Bone marrow (tissue), 2 donors: ENCODE measurements at regions not wholly inside any gene's neighbourhood (a gene's known extent, or its start where the extent isn't known, plus 50 kb on each side); places are given as distances from the start of the nearest gene placed in this dataset.
"Not testable (repeated sequence)": the region's sequence is repeated elsewhere in the genome, so short reads cannot be mapped to it uniquely, and the experiment has no call there.

ENCODE experiments used
- DNase-seq, 2 donors: peaks; one replicate each; lab custom pipeline; 2025; lab: John Stamatoyannopoulos, UW

DNA sequence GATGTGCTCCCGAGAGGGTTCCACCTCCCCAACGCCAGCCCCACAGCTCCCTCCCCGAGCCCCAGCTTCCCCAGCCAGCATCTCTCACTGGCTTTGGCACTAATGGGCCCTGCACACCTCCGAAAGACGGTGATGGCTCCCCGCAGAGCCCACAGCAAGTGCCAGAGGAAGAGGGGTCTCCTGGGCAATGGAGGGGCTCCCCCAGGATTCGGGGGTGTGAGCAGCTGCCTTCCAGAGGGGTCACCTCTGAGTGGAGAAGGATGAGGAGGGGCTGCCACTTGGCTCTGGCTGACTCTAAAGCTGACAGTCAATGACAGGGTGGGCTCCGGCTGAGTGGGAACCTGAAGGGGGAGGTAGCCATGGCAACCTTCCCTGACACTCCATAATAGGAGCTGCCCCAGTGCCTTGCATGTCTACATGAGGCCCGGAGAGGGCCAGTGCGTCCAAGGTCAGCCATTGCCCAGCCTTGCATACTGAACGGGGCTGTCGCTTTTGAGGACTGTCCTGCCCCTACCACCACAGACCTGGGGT is 98.6 kb upstream of the SYT13 start:
- no peak for DNase-seq

DNA sequence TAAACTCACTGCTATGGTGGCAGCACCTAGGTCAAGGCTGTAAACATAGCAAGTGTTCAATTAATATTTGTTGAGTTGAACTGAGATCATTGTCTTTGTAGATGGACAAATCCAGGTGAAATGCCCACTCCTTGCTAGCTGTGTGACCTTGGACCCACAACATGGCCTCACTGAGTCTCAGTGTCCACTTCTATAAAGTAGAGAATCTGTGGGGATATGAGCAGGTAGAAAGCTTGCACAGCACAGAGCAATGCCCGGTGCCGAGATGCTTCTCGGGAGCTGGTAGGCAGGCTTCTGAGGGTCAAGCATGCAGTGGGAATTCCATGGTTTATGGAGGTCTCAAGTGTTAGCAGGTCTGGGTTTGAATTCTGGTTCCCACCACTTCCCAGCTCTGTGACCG is 97.9 kb upstream of the SYT13 start:
- DNase-seq = no peak

DNA sequence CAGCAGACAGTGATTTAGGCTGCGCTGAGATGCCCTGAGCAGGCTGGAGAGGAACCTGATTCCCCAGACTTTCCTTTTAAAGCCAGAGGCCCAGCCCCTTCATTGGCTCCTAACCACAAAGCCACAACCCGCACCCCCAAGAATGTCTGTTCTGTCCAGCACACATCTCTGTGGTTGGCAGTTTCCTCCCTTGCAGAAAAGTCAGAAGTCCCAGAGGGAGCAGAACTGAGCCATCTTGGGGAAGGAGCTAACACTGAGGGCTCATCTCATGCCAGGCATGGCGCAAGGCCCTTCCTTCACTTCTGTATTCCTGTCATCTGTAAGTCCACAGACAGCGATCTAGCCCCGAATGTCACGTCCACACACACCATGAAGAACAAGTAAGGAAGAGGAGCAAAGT is 97.1 kb upstream of the SYT13 start:
- no peak for DNase-seq

DNA sequence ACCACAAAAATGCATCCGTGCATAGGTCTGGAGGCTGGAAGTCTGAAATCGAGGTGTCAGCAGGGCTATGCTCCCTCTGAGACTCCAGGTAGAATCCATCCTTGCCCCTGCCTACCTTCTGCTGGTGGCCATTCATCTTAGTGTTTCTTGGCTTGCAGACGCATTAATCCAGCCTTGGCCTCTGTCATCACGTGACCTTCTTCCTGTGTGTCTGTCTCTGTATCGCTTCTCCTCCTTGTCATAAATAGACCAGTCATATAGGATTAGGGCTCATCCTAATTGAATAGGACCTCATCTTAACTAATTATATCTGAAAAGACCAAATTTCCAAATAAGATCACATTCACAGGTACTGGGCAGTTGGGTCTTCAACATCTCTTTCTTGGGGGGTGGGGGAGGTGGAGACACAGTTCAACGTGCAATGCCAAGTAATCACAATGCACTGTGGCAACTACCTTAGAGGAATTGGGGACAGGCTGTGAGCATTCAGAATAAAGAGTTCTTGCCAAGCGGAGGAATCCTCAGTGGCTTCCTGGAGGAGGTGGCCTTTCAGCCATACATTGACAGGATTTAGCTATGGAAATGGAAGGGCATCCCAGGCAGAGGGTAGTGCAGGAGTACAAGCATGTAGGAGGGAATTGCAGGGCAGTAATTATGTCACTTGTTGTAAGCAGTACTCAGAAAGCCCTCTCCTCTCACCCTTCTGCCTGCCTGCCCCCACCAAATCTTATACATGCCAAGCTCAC is 96.2 kb upstream of the SYT13 start:
- DNase-seq = no peak

DNA sequence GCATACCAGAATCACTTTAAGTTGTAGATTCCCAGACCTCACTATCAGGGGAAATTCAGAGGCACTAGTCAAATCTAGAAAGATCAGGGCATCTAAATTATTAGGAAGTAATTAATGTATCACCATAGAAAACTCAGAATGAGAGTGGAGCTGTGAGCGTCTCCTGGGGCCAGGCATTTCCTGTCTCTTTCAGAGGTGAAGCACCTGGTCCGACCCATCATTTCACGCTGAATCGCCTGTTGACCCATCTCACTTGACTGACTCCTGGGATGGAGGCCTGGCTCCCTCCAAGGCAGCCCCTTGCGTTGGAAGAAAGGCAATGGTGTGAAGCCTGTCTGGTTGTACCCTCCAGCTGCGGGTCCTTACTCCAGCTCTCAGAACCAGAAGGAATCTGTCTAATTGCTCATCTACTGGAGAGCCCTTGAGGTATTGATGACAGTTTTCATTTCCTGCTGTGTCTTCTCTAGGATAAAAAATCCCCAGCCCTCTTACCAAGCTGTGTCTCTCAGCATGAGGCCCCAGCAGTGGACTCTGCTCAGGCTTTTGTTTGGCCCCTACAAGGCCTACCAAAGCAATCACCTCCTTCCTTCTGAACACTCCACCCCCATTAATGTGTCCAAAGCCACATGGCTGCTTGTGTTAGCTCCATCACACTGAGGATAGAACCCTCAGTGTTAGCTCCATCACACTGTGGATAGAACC is 93.2 kb upstream of the SYT13 start:
- DNase-seq = no peak

DNA sequence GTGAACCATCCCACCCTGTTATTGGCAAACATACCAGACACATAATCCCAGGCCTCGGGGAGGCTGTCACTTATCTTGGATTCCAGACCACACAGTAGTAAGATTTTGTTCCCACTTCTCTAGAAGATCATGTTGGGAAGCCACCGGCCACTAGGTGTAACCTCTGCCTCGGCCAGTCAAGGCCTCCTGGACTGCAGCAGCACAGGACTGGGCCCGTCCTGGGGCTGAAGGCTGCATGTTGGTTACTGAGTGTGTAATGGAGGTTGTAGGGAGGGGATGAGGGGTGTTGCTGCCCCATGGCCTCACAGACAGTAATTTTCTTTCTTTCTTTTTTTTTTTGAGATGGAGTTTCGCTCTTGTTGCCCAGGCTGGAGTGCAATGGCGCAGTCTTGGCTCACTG is 92.4 kb upstream of the SYT13 start:
- DNase-seq = no peak

DNA sequence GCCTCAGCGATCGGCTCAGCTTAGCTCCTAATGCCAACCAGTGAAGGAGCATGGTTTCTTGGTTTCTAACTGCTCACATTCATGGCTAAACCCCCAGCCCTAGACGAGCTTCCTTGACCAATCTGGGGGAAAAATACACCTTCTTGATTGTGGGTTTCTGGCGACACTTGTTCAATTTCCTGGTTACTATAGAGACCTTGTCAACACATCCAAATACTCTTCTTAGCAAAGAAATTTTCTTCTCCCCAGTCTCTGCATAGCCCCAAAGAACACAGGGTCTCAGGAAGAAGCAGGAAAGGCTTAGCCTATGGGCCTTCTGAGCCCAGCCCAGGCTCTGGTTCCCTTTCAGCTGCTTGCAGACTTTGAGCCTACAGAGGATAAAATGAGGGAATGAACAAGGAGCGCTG is 88.5 kb upstream of the SYT13 start:
- DNase-seq = no peak

DNA sequence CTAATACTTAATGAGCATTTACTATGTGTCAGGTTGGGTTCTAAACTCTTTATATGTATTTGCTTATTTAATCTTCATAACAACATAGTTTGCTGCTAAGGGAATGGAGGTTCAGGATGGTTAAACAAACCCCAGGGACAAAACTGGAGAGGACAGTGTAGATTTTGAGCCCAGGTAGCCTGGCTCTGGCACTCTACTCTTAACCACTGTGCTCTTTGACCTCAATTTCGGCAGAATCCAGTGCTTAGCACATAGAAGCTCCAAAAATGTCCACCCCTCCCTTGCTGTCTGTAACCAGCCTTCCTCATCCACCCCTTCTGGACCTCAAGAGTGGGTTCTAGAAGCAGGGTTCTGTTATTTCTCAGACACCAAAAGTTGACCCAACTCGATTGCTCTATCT is 88.0 kb upstream of the SYT13 start:
- DNase-seq = no peak

DNA sequence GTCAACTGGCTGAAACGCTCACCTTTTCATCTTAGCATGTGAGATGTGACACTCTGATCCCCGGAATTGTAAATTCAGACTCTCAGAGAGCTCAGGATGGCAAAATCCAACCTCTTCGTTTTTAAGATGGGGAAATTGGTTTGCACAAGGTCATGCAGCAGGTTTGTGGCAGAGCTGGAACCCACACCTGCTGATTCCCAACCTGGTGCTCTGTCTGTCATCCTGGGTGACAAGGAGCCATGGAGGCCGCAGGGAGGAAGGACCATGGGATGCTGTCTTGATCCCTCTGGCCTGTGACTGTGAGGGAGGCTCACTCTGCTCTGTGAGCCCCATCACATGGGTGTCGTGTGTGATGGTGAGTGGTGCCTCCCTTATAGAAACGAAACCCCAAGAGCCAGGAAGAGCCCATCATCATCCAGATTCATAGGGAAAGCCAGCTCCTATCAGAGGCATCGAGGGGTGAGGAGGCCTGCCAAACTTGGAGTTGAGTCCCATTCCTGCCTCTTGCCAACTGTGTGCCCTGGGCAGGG is 87.4 kb upstream of the SYT13 start:
- no peak for DNase-seq

DNA sequence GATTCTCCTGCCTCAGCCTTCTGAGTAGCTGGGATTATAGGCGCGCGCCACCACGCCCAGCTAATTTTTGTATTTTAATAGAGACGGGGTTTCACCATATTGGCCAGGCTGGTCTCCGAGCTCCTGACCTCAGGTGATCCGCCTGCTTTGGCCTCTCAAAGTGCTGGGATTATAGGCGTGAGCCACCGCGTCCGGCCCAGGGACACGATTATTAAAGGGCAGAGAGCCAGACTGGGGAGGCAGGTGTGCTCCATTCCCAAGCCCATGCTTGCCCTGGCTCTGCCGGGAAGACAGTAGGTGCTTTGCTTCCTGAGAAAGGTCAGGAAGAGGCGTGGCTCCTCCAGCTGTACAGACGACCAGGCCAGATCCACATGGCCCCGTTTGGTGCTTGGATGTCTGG is 86.3 kb upstream of the SYT13 start:
- DNase-seq = not testable (repeated sequence)

DNA sequence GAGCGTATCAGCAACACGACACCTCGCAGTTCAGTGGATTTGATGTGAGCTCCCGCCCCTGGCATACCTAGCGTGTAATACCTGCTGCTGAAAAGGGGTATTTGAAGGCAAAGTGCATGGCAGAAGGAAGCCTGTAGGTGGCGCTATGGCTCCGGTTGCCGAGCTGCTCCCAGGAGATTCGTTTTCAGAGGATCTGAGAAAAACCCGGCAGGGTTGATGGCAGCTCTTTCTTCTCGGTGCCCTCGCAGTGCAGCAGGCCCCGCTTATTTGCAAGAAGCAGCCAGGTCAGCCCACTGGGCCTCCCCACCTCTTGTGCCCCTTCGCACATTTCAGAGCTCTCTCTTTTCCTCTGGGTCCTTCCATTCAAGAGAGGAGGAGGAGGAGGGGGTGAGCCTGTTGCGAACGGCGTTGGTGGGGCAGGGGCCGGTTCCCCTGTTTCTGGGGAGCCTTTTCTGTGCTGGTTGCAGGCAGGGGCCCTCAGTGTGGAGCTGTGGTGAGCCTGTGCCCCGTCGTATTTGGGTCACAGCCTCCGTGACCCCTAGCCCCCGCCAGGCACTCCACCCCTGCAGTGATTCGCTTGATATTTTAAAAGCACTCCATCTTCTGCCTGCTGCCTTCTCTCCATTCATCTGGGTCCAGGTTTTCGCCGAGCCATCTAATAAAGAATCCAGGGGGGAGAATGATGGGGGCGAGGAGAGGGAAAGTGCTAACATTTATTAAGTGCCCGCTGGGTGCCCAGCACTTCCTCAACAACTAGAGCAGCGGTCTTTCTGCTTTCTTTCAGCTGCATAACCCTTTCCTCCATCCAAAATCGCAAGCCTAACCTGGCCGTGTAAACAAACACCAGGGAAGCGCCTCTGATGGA is 85.3 kb upstream of the SYT13 start:
- peak; percentile 4 to 42 for DNase-seq

DNA sequence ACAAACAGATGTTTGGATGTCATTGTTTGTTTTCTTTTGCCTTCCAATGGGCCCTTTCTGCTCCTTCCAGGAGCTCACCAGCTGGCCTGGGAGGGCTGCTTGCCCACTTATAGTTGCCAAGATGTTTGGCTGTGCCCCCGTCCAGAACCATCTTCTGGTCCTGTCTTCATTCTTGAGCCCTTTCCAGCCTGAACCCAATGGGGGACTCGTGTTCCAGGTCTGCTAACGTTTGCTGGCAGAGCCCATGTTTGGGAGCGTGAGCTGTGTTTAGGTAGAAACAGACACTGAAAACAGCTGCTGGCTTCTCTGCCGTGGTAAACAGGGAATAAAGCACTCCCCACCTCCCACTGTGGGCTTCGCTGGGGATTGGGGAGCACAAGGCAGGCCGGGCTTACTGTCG is 83.2 kb upstream of the SYT13 start:
- no peak for DNase-seq

DNA sequence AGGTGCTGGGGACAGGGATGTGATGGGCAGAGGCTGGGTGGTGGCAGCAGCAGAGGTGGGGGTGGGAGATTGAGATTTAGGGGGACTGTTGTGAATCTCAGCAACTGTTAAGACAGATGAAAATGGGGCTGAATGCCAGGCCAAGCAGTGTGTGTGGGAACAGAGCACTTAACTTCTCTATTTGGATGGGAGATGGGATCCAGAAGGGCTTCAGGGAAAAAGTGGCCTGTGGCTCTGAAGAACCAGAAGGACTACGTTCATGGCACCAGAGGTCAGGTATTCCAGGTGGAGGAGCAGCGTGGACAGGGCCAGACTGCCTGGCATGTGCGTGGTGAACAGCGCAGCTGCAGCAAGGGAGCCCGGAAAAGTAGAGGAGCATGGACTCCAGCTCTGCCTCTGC is 82.6 kb upstream of the SYT13 start:
- DNase-seq = no peak

DNA sequence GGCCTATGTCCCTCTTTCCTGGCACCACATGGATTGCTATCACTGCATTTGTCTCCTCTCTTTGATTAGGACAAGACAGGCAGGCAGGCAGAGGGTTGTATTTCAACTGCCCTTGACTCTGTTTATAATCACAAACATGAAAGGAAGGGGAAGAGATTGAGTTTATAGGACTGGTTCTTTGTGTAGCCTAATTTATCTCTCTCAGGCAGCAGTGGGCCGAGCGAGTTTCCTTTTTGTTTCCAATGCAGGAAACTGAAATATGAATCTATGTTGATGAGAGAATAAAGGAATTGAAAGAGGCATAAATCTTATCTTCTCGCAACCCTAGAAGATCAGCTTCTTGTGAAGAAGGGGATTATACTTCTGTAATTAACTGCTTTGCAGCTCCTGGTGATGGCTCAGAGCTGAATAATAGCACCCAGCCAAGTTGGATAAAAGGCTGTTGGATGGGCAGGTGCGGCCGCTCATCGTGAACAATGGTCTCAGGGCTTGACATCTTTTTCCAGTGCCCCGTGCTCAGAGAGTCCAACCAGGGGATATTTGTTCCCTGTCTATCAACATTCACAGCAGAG is 80.6 kb upstream of the SYT13 start:
- DNase-seq = no peak

DNA sequence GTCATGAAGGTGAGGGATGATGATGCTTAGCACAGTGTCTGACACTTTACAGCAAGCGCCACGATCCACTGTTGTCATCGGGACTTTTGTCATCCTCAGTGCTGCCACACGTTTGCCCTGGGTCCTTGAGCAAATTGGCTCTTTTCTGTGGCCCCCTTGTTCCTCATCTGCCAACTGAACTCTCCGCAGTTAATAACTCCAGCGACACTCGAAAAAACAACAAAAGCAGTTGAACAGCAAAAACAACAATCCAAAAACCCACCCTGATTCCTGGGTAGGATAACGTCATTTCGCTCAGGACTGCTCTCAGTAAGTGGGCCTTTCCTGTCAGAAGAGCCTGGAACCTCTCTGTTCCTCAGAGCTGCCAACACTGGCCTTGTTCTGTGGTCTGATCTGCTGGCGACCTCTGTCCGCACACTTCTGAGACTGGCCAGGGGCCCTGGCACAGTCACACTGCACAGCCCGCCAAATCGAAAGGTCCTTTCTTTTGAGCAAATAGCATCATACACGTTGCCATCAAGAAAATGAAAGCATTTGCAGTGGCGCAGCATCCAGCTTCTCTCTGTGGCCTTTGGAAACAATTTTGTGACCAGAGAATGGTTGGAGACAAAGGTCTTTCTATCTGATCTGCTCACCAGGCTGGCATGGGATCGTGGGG is 79.9 kb upstream of the SYT13 start:
- DNase-seq = no peak

DNA sequence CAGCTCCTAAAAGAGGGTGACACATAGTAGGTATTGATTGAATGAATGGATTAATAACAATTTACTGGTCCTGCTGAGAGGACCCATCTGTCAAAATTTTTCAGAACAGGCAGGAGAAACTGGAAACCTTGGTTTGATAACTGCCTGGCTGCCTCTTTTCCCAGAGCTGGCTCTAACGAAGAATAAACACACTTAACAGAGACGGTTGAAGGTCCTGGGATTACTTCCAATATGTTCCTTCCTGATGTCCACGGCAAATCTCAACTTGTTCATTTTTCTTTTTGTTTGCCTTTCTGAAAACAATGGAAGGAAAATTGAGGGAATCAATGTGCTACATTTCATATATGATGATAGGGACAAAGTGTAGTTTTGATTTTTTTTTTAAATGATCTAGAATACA is 76.5 kb upstream of the SYT13 start:
- DNase-seq = no peak

DNA sequence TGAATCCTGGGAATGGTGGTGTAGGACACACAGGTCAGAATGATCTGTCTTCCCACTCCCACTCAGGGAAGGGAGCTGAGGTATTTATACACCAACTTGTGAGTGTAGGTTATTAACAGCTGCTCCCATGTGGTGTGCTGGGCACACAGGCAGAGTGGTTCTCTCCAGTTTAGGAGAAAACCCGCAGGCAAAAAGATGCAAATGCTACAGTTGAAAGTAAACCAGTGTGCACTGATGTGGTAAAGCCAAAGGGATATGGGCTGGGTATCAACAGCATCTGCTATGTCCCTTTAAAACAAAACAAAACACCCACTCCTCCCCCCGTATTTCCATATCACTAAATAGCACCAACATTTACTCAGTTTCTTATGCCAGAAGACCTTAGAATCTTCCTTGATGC is 75.4 kb upstream of the SYT13 start:
- no peak for DNase-seq

DNA sequence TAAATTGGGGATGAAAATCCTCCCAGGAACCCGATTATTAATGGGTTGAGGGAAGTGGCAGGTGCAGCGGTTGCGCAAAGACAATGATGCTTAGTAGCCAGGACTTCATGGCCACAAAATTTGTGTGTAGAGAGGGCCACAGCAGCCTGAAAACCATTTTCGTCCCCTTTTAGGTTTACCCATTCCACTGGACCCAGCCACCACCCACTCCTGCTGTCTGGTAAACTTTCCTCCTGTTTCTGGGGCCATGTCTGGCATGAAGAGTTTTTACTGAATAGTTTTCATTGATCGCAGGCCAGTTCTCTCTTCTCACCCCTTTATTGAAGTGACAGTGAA is 69.5 kb upstream of the SYT13 start:
- DNase-seq = no peak

DNA sequence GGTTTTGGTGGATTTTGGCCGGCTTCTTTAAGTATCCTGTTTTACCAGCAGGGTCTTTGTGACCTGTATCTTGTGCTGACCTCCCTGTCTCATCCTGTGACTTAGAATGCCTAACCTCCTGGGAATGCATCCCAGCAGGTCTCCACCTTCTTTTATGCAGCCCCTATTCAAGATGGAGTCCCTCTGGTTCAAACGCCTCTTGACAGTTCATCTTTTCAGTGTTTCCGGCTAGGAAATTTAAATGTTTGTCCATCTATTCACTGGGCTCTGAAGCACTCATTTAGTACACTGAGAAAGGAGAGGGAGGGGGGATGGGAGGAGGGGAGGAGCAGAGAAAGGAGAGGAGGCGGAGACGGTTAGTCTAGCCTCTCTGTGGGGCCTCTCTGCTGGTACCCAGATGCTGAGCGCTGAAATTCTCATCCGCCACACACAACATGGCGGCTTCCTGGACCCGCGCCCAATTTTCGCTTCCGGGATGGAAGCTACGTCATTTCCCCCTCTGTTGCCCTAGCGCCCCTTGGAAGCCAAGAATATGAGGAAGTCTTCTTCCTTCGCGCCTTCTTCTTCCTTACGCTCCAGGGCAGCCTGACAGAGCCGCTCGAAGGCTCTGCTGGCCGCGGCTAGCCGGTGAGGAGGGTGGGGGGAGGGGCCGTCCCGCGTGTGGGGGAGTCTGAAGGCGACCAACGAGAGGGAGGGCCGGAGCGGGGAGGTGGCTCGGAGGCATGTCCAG is 69.0 kb upstream of the SYT13 start:
- peak in 1 of 2 donors; percentile 2 for DNase-seq

DNA sequence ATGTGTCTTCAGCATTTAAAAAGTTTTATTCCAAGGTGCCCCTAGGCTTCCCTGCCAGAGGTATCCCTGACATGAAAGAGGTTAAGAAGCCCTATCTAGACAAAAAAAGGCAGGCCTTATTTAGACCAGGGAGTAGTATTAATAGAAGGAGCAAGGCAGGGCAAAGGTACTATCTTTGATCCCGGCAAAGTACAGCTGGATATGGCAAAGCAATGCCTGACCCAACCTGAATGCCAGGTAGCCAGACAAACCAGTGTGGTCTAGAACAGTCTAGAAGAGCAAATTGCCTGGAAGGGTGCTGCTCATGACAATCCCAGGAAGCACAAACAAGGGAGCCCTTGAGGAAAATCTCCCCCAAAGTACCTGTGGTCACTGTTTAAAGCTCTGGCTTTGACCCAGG is 62.6 kb upstream of the SYT13 start:
- no peak for DNase-seq
